SK-N-SH treated with all-trans-retinoic acid at 6 μM for 48 hours (cell line): ENCODE measurements at regions not wholly inside any gene's neighbourhood (a gene's known extent, or its start where the extent isn't known, plus 50 kb on each side); places are given as distances from the start of the nearest gene placed in this dataset.

Experiments
- BACH2 ChIP-seq: fragments of 250-450 bp; sonication (Bioruptor Pico); IDR thresholded peaks from 2 replicates; pipeline ENCODE4 v1.9.0; 2021; ENCODE audit warnings: mild to moderate bottlenecking, borderline replicate concordance
- OSR1 ChIP-seq: fragments of 250-450 bp; sonication (Bioruptor Pico); IDR thresholded peaks from 2 replicates; pipeline ENCODE4 v1.8.0; 2022; ENCODE audit warnings: moderate library complexity, mild to moderate bottlenecking, inconsistent platforms
- RARB ChIP-seq: fragments of 250-450 bp; sonication (Bioruptor Pico); IDR thresholded peaks from 2 replicates; pipeline ENCODE4 v1.8.0; 2021; ENCODE audit warnings: mild to moderate bottlenecking, moderate library complexity
- SNAI2 ChIP-seq: fragments of 250-450 bp; sonication (Bioruptor Pico); IDR thresholded peaks from 2 replicates; pipeline ENCODE4 v1.5.0; 2020; ENCODE audit warnings: mild to moderate bottlenecking, moderate library complexity
- TCF4 ChIP-seq: fragments of 250-450 bp; sonication (Bioruptor Pico); IDR thresholded peaks from 2 replicates; pipeline ENCODE4 v1.8.0; 2021; ENCODE audit warnings: mild to moderate bottlenecking, moderate library complexity, borderline replicate concordance
- ZC3H10 ChIP-seq: fragments of 250-450 bp; sonication (Bioruptor Pico); IDR thresholded peaks from 2 replicates; pipeline ENCODE4 v1.5.1; 2021; ENCODE audit warnings: mild to moderate bottlenecking, moderate library complexity
- ZFP3 ChIP-seq: fragments of 250-450 bp; sonication (Bioruptor Pico); IDR thresholded peaks from 2 replicates; pipeline ENCODE4 v1.5.0; 2020; ENCODE audit warnings: mild to moderate bottlenecking, moderate library complexity
- TF ChIP-seq, protein P1 (sequence below): fragments of 250-450 bp; sonication (Bioruptor Pico); IDR thresholded peaks from 2 replicates; pipeline ENCODE4 v1.5.0; 2020; ENCODE audit warnings: mild to moderate bottlenecking, moderate library complexity
- TF ChIP-seq, protein P2 (sequence below): fragments of 250-450 bp; sonication (Bioruptor Pico); IDR thresholded peaks from 2 replicates; pipeline ENCODE4 v1.5.1; 2020; ENCODE audit warnings: low read depth, mild to moderate bottlenecking, moderate library complexity

DNA sequence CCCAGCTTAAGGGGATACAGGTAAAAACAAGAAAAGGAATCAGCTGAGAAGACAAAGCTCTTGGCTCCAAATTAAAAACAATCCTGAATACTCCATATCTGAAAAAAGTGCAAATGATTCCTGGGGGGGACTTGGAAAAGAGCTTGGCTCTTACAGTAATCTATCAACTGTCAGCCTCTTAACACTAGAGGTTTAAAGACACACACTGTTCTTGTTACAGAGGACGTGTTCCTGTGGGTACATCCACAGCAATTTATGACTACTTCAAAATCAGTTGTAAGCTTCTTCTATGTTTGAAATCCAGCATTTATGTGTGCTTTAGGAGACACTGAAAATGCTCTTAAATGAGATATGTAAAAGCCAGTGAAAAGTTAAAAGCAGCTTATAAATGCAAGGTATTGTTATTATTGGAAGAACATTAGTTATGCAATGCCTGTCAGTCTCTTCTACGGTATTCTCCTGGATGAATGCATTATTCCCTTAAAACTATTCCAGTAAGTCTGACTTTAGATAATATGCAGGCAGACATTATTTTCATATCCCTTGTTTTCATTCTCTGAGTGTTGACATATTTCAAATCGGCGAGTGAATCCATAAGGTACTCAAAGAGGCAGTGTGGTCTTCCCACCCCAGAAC, 408.4 kb upstream of the ADAMTS9 start:
- TF ChIP-seq, protein P1, sequence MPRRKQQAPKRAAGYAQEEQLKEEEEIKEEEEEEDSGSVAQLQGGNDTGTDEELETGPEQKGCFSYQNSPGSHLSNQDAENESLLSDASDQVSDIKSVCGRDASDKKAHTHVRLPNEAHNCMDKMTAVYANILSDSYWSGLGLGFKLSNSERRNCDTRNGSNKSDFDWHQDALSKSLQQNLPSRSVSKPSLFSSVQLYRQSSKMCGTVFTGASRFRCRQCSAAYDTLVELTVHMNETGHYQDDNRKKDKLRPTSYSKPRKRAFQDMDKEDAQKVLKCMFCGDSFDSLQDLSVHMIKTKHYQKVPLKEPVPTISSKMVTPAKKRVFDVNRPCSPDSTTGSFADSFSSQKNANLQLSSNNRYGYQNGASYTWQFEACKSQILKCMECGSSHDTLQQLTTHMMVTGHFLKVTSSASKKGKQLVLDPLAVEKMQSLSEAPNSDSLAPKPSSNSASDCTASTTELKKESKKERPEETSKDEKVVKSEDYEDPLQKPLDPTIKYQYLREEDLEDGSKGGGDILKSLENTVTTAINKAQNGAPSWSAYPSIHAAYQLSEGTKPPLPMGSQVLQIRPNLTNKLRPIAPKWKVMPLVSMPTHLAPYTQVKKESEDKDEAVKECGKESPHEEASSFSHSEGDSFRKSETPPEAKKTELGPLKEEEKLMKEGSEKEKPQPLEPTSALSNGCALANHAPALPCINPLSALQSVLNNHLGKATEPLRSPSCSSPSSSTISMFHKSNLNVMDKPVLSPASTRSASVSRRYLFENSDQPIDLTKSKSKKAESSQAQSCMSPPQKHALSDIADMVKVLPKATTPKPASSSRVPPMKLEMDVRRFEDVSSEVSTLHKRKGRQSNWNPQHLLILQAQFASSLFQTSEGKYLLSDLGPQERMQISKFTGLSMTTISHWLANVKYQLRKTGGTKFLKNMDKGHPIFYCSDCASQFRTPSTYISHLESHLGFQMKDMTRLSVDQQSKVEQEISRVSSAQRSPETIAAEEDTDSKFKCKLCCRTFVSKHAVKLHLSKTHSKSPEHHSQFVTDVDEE (CRISPR knock-in tag): no peak
- TF ChIP-seq RARB (CRISPR knock-in tag) (no peak), OSR1 (CRISPR knock-in tag) (no peak), TCF4 (CRISPR knock-in tag) (no peak), SNAI2 (CRISPR knock-in tag) (no peak), BACH2 (CRISPR knock-in tag) (no peak), ZFP3 (CRISPR knock-in tag) (no peak), ZC3H10 (no peak)
- TF ChIP-seq, protein P2, sequence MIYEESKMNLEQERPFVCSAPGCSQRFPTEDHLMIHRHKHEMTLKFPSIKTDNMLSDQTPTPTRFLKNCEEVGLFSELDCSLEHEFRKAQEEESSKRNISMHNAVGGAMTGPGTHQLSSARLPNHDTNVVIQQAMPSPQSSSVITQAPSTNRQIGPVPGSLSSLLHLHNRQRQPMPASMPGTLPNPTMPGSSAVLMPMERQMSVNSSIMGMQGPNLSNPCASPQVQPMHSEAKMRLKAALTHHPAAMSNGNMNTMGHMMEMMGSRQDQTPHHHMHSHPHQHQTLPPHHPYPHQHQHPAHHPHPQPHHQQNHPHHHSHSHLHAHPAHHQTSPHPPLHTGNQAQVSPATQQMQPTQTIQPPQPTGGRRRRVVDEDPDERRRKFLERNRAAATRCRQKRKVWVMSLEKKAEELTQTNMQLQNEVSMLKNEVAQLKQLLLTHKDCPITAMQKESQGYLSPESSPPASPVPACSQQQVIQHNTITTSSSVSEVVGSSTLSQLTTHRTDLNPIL: no peak
